ENCODE measurements at regions not wholly inside any gene's neighbourhood (a gene's known extent, or its start where the extent isn't known, plus 50 kb on each side); places are given as distances from the start of the nearest gene placed in this dataset.
"Not testable (repeated sequence)": the region's sequence is repeated elsewhere in the genome, so short reads cannot be mapped to it uniquely, and the experiment has no call there.

DNA sequence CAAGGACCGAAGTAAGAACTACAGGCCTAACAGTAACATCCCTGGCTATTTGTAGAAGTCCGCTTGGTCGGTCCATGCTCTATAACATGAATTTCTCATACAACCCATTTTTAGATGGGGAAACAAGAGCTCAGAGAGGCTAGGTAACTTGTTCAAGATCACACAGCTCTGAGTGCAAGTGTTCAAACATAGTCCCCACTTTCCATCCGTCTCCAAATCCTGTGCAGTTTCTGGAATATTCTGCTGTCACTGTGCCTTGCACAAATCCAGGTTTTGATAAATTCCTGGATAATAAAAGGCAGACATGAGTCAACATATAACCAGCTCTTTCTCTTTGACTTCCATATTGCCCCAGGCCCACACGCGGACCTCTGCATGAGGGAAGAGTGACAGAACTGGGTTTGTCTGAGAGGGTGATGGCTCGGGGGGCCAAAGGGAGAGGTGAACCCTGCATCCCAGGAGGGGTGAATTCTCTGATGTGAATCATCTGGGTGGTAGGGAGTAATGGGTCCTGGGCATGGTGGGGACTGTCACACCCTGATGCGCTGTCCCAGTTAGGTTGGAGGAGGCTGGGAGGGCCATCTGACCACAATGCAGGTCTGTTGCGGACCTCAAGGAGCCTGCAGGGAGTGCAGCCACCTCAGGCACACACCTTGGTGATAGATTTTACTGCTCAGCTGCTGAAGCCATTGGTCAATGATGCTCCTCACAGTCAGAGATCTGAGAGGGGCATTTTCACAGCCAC, 162.2 kb downstream of the SMAD6 start:
- DNase-seq (ENCODE audit: low read depth in 3 of 3, low spot score in 2 of 3), result no peak

DNA sequence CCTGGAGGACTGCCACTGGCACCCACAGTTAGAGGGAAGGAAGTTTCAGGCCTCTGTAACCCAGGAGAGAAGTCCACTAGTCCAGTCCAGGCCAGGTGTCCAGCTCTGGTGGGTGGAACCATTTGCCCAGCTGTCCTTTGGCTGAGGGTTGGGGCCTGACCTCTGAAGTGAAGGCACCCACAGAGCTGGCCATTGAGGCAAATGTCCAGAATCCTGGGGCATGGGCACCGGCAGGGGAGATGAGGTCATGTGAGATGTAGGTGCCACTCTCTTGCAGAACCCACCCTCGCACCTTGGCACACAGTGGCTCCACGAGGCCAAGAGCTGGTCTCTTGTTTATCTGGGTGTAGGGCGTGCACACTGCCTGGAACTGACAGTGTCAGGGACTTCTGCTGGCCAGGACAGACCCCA, 162.8 kb downstream of the SMAD6 start:
- DNase-seq (ENCODE audit: low read depth in 3 of 3, low spot score in 2 of 3), result no peak

DNA sequence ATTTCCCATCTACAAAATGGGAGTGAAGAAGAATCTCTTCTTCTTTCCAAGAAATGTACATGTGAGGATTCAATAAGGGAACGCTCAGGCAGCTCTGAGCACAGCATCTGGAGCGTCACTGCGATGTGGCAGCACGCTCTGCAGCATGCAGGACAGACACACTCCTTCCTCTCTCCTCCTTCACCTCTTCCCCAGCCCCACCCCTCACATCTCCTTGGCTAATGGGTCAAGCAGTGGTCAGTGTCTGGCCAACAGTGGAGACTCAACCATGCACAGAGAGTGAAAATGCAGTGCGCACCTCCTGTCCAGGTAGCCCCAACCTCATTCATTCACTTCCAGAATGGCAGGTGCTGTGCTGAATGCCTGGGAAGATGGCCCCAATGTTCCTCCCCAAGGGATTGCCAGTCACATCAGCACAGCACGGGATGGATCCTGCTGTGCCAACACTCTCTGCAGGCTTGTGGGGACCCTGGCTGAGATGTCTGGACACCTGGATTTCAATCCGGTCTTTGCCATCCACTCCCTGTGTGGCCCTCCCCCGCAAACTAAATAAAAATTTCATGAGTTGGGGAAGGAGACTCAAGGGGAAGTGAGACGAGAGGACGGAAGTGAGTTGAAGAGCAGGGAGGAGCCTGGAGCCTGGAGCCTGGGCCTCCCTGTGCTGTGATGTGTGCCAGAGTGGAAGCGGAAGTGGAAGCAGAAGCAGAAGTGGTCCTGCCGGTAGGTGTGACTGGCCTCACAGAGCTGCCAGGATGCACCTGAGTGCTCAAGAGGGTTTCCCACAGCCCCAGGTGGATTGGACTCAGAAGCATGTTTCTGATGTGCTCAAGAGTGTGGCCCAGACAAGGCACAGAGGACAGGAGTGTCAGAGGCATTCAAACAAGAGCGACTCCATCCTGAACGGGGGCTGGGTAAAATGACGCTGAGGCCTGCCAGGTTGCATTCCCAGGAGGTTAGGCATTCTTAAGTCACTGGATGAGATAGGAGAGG, 163.9 kb downstream of the SMAD6 start:
- DNase-seq (ENCODE audit: low read depth in 3 of 3, low spot score in 2 of 3), result no peak

DNA sequence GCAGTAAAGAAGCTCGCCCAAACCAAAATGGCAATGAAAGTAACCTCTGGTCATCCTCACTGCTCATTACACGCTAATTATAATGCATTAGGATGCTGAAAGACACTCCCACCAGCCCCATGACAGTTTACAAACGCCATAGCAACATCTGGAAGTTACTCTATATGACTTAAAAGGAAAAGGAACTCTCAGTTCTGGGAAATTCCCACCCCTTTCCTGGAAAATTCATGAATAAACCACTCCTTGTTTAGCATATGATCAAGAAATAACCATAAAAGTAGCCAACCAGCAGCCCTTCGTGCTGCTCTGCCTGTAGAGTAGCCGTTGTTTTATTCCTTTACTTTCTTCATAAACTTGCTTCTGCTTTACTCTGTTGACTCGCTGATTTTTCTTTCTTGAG, 164.6 kb downstream of the SMAD6 start:
- DNase-seq (ENCODE audit: low read depth in 3 of 3, low spot score in 2 of 3), result no peak

DNA sequence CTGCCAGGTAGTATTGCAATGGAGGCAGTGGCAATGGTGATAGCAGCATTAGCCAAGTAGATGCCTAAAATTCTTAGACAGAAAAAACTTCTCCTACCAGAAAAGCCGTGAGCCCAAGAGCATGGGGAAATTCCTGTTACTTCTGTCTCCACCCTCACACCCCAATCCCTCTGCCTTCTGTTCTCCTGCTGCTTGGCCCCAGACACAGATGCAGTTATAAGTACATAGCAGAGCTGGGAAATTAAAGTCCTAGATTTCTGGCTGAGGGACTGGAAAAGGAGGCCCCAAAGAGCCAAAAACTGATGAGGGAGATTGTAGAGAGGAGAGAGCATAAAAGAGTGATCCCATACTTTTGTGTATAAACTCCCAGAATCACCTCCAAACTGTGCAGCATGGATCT, 166.9 kb downstream of the SMAD6 start:
- DNase-seq (ENCODE audit: low read depth in 3 of 3, low spot score in 2 of 3), result no peak

DNA sequence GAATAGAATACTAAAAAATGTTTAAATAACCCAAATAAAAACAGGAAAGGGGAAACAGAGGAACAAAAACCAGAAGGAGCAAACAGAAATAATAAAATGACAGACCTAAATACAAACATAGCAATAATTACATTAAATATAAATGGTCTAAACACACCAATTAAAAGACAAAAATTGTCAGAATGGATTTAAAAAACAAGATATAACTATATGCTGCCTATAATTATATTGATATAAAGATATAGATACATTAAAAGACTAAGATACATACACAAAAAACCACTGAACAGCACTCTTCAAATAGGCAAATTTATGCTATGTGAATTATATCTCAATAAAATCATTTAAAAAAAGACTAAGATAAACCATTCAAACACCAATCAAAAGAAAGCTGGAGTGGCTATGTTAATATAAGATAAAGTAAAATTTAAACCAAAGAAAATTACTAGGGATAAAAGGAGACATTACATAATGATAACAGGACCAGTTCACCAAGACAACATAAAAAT, 168.9 kb downstream of the SMAD6 start:
- no peak for DNase-seq (ENCODE audit: low read depth in 3 of 3, low spot score in 2 of 3)

DNA sequence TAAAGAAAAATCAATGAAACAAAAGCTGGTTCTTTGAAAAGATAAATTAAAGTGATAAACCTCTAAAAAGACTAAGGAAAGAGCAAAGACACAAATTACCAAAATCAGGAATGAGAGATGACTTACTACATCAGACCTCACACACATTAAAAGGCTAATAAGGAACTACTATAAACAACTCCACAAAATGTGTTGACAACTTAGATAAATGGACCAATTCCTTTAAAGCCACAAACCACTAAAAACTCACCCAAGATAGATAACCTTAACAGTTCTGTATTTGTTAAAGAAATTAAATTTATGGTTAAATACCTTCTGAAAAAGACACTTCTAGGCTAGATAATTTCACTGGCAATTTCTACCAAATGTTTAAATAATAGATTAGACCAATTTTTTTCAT, 170.4 kb downstream of the SMAD6 start:
- no peak for DNase-seq (ENCODE audit: low read depth in 3 of 3, low spot score in 2 of 3)

DNA sequence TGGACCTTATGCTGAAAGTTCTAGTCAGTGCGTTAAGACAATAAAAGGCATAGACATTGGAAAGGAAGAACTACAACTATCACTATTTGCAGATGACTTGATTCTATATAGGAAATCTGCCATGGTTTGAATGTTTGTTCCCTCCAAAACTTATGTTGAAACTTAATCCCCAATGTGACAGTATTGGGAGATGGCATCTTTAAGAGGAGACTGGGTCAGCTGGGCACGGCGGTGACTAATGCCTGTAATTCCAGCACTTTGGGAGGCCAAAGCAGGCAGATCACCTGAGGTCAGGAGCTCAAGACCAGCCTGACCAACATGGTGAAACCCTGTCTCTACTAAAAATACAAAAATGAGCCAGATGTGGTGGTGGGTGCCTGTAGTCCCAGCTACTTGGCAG, 171.3 kb downstream of the SMAD6 start:
- DNase-seq (ENCODE audit: low read depth in 3 of 3, low spot score in 2 of 3), result not testable (repeated sequence)

DNA sequence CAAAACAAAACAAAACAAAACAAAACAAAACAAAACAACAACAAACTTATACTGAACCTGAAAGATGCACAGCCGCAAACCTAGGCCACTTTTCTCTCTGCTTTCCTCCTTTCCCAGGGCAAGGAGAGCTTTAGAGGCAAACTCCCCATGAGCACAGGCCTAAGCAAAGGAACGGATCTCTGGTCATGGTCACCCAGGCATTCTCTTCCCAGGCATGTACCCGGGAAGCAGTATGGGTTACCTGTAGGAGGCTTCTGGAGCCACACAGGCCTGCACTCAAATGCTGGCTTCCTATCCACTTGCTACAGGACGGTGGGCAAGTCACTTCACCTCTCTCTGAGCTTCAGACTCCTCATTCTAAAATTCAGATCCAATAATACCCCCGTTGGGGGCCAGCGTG, 171.8 kb downstream of the SMAD6 start:
- DNase-seq (ENCODE audit: low read depth in 3 of 3, low spot score in 2 of 3), result no peak

DNA sequence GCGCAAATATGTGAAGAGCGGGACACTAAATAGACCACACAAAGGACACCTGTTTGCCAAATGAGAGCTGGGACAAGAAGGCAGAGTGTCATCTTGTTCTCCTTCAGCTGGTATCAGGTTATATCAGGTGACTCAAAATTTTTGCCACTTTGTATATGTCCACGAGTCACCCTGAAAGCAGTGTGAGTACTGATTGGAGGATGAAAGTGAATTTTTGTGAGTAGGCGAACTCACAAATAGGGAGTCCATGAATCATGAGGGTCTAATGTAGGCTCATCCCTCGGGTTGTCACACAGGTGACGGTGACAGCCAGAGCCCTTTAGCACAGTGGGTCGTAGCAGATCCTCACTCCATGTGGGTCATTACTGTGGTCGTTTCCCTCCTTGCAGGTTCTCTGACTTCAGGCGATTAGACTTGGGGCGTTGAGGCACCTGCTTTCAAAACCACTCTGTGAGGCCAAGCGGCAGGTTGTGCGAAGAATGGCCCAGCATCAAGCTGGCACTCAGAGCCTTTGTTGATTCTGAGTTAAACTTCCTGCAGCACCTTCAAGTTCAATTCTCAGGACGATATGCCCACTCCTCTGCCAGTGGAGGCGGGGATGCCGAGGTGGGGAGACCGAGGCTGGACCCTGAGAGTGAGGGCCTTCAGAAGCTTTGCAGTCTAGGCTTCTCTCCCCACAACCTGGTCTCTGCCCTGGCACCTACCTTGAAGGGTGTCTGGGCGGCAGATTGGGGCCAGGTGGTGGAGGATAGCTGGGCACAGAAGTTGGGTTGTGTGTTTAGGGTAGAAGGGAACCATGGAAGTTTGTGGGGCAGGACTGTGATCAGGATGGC, 173.8 kb downstream of the SMAD6 start:
- no peak for DNase-seq (ENCODE audit: low read depth in 3 of 3, low spot score in 2 of 3)

DNA sequence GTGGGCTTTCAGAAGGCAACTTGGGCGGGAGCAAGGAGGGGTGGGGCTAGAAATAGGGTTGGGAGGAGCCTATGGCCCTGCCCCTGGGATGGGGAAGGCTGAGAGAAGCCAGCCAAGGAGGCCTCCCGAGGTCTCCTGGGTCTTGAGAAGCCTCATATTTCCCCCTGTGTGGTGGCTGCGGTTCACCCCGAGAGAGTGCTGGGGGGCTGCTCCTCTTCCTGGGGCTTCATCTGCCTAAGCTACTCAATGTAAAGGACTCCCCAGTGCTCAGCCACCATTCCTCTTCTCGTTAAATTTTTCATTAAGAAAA, 174.3 kb downstream of the SMAD6 start:
- DNase-seq (ENCODE audit: low read depth in 3 of 3, low spot score in 2 of 3), result no peak

DNA sequence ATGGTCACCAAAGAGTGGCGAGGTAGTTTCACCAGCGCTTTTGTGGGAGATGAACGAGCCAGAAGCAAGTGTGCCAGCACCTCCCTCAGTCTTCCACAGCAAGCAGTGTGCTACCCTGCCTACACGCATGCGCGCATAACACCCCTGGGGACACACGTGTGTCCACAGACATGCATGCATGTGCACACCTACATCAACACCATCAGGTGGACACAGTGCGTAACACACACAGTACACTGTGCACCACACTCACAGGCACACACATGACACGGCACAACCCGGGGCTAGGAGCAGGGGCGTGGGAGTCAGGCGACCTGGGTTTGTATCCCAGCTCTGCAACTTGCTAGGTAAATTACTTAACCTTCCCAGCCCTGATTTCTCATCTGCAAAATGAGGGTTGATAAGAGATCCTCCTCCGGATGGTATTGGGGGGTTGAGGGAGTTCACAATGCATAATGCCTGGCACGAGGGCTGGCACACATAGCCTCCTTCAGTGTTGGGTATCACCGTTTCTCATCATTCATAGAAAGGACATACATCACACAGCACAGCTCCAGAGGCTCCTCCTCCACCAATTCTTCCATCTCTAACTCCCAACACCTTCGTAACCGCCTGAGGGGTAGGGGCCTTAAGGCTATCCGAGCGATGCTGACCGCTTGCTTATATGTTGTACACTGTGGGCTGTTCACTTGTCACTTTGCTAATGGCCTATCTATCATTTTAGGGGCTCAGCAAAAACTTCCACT, 174.9 kb downstream of the SMAD6 start:
- DNase-seq (ENCODE audit: low read depth in 3 of 3, low spot score in 2 of 3), result no peak

DNA sequence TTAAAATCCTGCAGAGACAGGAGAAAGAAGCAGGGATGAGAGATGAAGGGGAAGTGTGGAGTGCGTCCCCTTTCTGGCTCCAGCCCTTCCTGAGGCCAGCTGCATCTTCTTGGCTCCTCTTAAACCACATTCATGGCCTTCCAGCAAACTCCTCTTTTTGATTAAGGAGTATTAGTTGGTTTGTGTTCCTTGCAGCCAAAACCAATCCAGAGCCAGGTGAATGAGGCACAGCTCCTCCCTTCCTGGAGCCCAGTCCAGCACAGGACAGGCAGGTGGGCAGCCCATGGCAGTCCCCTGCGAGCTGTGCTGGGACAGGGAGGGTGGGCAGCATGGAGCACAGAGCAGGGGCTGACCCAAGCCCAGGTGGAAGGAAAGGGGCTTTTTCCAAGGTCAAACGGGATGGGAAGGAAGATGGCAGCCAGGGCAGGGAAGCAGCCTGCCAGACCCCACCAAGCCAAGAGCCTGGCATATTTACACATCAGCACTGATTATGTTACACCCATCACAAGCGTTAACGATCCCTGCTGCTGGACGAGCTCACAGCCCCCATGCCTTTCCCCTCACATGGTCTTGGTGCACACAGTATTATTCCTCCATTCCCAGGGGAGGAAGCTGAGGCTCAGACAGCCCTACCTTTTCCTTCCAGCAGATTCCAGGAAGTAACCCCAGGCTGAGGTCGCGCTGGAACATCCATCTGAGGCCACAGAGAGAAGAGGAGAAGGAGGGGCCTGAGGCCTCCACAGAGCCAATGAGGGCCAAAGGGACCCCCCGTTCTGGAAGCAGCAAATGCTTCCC, 175.6 kb downstream of the SMAD6 start:
- DNase-seq (ENCODE audit: low read depth in 3 of 3, low spot score in 2 of 3), result no peak

DNA sequence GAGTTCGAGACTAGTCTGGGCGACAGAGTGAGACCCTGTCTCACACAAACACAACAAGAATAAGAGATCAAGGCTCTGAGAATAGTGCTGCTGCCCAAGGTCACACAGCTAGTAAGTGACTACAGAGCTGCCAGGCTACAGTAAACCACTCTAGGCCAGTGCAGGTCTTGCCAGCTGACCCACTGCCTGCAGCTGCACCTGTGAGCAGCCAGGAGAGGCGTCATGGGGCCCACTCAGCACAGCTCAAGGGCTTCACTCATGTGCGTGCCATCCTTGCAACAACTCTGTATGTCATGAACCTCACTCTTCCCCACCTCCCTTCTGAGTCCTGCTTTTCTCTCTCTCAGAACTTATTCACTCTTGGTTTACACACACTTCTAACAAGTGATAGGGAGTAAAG, 176.7 kb downstream of the SMAD6 start:
- no peak for DNase-seq (ENCODE audit: low read depth in 3 of 3, low spot score in 2 of 3)

DNA sequence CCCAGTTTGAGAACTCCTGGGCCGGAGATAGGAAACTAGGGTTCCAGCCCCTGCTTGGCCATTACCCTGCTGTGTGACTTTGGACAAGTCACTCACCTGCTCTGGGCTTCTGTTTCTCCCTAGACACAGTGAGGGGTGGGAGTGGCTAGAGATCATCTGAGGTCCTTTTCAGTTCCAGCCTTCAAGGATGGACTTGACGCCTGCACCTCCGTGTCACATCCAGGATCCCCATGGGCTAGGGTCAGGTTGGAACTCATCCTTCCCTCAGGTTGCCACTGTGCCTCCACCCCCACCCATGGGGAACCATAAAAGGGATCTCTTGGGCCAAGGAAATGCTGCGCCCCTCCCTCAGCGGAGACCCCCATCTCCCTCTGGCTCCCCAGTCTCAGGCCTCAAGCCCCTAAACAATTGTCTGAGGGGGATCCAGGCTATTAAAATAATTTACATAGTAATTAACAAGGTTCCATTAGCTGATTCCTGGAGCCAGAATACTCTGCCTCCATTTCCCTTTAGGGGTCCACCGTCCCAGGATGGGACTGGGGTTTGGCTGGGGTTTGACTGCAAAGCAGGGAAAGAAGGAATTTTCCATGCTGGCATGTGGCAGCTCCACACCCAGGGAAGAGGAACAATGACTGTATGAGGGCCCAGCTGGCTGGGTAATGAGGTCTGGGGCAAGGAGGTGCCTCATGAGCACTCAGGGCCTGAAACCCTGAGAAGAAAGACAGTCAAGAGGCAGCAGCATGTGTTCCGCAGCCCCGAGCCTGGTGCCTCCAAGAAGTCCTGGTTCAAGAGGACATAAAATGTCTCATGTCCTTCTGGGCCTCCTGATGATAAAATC, 177.7 kb downstream of the SMAD6 start:
- DNase-seq (ENCODE audit: low read depth in 3 of 3, low spot score in 2 of 3), result no peak

DNA sequence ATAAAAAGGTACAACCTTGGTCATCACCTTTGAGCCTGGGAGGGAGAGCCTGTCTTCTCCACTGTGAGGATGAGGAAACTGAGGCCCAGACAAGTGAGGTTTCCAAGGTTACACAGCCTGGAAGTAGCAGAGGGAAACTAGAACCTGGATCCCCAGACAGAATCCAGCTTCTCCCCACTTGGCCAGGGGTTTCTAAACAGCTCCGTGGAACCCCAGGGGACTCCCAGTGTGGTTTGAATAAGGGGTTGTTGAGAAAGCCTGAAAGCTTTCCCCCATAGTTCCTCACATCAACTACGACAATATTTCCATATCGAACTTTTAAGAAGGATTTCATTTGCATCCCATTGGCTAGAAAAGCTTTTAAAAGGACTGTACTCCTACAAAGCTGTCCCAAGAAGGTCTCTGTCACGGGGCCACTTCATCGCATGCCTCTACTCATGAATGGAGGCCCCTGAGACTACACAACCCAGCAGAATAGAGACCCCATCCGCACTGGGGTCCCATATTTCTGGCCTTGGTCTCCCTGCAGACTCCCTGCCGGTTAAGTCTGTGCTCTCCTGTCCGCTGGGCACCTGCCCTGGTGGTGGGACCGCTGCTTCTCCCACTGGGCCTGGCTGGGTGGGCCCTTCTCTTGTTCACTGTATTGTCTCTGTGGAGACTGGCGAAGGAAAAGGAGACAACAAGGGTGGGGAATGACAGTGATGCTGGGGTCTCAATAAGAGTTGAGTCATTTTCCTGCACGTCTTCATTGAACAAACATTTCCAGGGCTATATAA, 178.5 kb downstream of the SMAD6 start:
- no peak for DNase-seq (ENCODE audit: low read depth in 3 of 3, low spot score in 2 of 3)

DNA sequence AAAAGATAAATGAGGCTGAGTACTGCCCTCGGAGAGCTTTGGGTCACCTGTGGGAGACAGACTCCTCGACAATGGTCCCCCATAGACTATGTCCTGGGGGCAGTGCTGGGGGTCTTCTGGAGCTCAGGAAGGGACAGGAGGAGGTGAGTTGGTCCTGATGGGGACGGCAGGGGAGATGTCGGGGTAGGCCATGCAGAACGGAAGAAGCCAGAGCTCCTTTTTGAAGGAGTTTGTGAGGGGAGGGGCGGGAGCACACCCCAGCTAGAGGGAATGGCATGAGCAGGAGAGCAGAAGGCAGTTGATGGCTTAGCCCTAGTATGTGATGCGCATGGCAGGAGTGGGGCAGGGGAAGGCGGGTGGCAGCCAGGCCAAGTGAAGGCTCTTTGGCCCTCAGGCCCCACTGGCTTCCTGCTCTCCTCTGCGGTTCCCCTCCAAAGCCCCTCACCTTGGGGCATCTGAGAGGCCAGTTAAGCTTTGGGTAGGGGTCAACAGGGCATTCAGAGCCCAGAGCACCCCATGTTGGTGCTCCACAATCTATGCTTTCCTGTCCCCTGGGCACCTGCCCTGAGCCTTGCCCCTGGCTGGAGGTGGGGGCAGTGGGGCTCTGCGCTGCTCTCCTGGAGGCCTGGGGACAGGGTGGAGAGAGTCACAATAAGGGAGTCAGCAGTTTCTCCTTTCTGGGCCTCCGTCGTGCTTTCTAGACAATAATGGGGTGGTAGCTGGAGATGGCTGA, 179.3 kb downstream of the SMAD6 start:
- DNase-seq (ENCODE audit: low read depth in 3 of 3, low spot score in 2 of 3), result no peak

Data from right renal cortex interstitium (tissue), 3 donors.